ENCODE measurements at regions not wholly inside any gene's neighbourhood (a gene's known extent, or its start where the extent isn't known, plus 50 kb on each side); places are given as distances from the start of the nearest gene placed in this dataset.

DNA sequence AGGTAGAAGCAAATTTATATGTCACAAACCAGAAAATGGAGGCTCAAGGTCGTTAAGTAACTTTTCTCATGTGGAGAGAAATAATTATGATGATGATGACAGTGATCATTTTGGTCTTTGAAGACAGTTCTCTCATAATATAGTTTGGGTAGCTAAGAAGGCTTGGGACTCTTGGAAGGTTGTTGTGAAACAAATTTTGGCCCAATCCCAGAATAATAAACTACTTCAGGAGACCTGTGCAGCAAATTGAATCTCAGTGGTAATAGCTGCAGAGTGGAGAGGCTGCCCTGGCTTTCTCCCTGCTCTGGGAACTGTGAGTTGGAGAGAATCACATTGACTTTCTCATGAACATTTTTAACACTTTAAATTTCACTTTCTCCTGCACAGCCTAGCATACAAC, 217.2 kb upstream of the BOD1L1 start:
- no peak for DNase-seq (ENCODE audit: low read depth in 2 of 2)

DNA sequence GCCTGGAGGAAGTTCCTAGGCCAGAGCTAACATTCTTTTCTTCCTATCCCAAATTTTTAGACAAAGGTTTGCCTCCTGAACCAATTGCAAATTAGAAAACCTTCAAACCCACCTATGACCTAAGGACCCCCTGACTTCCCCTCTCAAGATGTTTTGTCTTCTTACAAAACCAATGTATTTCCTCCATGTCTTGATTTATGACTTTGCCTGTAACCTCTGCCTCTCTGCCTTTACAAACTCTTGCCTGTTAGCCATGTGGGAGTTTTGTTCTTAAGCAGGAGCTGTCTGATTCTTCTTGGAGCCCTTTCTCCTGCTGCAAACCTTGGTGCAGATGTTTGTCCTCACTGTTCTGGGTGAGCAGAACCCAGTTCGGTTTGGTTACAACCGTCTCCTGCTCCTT, 222.3 kb upstream of the BOD1L1 start:
- DNase-seq (ENCODE audit: low read depth in 2 of 2) = no peak

- DNase-seq (ENCODE audit: low read depth in 2 of 2) = no peak
Observed at GRCh38 chr4:13851085-13851940, 223.8 kb upstream of the BOD1L1 start.

DNA sequence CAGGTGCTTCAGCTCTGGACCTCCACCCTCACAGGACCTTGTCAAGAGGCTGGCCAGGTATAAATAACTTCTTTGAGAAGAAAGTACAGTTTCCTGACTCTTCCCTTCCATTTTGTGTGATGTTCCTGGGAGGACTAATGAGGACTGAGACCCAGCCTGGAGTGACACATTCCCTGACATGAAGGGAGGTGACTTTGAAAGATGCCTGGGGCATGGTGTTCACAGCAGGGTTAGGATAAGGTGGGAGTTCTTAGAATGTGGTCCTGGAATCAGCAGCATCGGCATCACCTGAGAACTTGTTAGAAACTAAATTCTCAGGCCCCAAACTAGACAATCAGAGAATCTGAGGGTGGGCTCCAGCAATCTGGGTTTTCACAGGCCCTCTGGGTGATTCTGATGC, 224.9 kb upstream of the BOD1L1 start:
- DNase-seq (ENCODE audit: low read depth in 2 of 2) = no peak

DNA sequence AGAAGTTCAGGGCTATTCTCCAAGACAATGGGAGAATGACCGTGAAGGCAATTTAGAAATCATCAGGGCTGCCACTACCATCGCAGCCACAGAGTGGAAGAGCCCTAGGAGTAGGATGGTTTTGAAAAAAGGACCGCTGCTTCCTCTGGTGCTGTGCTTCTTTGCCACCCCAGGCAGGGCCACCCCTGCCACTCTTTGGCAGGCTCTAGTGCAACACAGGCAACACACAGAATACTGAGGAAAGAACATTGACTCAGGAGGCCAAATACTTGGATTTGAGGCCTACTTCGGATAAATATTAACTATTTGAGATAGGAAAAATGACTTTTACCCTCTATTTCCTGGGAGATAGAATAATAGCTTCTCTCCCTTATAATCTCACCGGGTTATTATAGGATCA, 228.9 kb upstream of the BOD1L1 start:
- DNase-seq (ENCODE audit: low read depth in 2 of 2) = no peak

GRCh38 chr4:13857397-13857796, 229.9 kb upstream of the BOD1L1 start:
- DNase-seq (ENCODE audit: low read depth in 2 of 2) = no peak

DNA sequence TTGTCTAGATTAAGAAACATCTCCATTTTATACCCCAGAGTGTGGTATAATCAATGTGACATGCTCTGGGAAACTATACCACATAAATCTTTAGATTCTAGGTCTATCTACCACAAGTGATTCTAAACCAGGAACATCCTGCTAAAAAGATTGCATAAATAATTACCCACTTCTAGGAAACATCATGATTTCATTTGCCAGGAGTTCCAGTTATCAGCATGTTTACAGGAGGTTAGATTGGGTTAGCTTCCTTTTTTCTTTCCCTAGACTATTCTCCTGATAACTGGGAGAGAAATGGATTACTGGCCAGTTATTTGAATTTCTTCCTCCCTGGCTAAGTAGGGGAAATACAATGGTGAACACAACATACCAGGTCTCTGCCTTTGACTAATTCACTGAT, 230.3 kb upstream of the BOD1L1 start:
- DNase-seq (ENCODE audit: low read depth in 2 of 2) = no peak

- no peak for DNase-seq (ENCODE audit: low read depth in 2 of 2)
Observed at GRCh38 chr4:13859423-13859822, 231.9 kb upstream of the BOD1L1 start.

DNA sequence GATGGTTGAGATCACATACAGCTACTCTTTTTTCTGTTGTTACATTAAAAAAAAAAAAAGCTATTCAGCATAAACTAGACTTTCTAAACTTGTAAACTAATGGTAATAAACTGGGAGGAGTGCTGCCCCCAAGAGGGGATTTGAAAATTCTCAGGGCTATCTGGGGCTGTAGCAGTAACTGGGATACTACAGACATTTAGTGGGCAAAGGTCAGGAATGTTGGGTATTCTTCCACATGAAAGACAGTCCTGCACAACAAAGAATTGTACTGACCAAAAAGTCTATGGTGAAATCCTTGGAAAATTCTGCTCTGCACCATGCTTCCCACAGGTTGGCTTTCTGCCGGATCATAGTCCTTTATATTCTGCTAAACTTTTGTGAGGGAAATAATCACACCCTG, 232.6 kb upstream of the BOD1L1 start:
- DNase-seq (ENCODE audit: low read depth in 2 of 2) = no peak

DNA sequence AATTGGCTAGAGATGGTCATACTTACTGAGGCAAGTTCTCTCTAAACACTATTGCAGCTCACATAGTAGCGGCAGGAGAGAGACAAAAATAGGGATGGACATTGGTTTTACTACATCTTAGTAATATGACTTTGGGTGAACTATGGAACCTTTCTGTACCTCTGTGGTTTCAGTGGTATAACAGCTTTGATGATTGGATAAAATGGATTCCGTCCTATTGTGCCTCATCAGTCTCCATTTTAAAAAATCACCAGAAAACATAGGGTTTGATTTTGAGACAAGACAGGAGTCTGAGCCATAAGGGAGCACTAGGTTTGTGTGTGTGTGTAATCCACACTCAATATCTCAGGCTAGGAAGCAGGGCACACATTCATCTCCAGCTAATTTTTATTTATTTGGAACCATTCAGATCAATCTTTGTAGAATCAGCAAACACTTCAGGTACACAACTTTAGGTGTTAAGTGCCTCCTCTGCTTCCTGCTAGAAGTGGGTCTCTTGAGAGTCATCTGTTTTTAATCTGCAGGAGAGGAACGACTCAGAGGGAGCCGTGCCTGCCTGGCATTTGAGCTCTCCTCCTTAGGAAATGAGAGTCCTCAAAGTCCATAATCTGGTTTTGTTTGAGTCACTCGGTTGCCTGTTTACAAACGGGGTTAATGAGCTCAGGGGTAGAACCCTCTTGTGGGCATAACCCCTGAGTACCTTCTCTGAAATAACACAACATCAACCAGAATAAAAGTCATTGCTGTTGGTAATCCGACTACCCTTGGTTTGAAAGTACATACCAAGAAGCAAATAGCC, 238.5 kb upstream of the BOD1L1 start:
- no peak for DNase-seq (ENCODE audit: low read depth in 2 of 2)

DNA sequence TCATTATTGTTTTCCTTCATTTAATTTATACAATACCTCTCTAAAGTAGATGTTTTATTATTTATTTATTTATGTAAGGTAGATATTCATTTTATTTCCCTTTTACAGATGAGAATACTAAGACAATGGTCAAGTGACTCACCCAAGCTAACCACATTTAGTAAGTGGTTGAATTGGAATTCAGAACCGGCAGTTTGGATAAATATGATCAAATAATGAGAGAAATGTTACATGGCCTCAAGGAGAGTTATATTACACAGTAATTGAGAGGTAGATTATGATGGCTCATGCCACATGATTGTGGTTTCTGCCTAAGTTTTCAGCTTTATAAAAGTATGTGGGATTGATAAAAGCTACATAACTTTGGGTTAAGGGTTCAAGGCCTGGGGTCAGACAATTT, 239.4 kb upstream of the BOD1L1 start:
- no peak for DNase-seq (ENCODE audit: low read depth in 2 of 2)

DNA sequence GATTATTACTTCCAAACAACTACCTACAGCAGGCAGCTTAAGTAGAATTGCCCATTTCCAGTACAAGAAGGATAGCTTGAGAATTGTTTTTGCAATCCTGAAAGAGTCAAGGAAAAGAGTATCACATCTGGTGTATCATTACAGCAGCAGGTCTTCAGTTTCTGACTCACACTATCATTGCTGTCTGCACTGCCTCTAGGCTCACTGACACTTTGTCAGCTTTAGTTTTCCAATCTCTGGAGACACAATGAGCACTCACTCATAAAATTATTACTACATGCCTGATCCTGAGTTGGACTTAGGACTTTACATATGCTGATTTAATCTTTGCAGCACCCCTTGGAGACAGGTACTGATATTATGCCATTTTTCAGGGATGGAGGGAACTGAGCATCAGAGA, 244.6 kb upstream of the BOD1L1 start:
- no peak for DNase-seq (ENCODE audit: low read depth in 2 of 2)

GRCh38 chr4:13872955-13873354, 245.4 kb upstream of the BOD1L1 start:
- no peak for DNase-seq (ENCODE audit: low read depth in 2 of 2)

DNA sequence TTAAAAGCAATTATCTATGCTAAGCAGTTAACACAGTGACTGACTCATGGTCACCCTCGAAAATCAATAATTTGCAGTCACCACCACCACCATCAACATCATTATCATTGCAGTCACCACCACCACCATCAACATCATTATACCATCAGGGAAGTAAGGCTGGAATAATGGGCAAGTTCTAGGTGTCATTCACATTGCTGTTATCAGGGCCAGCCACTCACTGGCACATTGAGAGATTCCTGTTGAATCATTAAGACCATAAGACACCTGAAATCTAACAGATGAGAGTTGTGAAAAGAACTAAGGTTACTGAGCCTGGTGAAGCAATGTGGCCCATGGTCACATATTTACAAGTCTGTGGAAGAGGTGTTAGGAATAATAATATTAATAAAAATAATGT, 247.7 kb upstream of the BOD1L1 start:
- DNase-seq (ENCODE audit: low read depth in 2 of 2) = no peak

- no peak for DNase-seq (ENCODE audit: low read depth in 2 of 2)
Observed at GRCh38 chr4:13876131-13876530, 248.6 kb upstream of the BOD1L1 start.

DNA sequence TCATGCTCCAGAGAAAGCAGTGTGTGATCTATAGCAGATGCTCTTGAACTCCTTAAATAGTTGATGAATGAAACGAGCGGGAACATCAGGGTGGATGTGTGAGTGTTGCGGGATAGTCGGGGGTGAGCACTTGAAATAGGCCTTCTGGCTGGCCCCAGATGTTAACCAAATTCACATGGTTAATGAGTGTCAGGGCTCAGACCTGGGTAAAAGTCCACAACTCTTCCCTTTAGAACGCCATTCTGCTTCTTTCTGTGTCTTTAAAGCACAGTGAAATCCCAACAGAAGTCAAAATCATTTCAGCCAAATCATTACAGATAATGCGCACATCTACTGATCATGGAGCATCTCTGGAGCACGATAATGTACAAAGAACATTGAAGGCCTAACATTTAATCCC, 249.4 kb upstream of the BOD1L1 start:
- DNase-seq (ENCODE audit: low read depth in 2 of 2) = no peak

GRCh38 chr4:13877626-13878025, 250.1 kb upstream of the BOD1L1 start:
- no peak for DNase-seq (ENCODE audit: low read depth in 2 of 2)

DNA sequence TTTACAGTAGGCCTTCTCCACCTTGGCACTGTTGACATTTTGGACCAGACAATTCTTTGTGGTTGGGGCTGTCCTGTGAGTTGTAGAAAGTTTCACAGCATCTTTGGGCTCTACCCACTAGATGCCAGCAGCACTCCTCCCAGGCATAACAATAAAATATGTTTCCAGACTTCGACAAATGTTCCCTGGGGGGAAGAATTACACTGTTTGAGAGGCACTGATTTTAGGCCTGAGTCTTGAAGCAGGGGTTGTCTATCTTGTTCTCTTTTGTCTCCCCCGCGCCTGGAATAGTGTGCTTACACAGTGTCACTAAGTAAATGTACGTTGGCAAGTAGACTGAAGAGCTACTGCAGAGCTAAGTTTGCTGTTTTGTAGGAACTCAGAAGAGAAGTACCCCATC, 254.4 kb upstream of the BOD1L1 start:
- DNase-seq (ENCODE audit: low read depth in 2 of 2) = no peak

DNA sequence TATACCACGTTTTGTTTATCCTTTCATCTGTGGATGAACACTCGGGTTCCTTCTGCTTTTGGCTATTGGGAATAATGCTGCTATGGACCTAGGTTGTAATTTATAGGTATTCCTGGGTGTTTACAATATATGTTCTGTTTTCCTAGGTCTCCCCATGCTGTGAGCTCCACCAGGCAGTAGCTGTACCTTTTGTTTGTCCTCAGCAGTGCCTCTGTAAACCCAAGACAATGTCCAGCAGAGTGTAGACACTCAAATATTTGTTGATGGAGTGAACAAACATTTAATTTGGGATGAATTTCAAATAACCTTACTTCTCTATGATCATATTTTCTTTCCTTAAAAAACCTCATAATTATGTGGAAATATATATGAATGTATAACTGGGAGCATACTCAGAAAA, 259.5 kb upstream of the BOD1L1 start:
- no peak for DNase-seq (ENCODE audit: low read depth in 2 of 2)

- DNase-seq (ENCODE audit: low read depth in 2 of 2) = no peak
Observed at GRCh38 chr4:13888112-13888511, 260.6 kb upstream of the BOD1L1 start.

GRCh38 chr4:13891544-13891939, 264.0 kb upstream of the BOD1L1 start:
- DNase-seq (ENCODE audit: low read depth in 2 of 2) = no peak

GRCh38 chr4:13892739-13893105, 265.2 kb upstream of the BOD1L1 start:
- DNase-seq (ENCODE audit: low read depth in 2 of 2) = no peak

DNA sequence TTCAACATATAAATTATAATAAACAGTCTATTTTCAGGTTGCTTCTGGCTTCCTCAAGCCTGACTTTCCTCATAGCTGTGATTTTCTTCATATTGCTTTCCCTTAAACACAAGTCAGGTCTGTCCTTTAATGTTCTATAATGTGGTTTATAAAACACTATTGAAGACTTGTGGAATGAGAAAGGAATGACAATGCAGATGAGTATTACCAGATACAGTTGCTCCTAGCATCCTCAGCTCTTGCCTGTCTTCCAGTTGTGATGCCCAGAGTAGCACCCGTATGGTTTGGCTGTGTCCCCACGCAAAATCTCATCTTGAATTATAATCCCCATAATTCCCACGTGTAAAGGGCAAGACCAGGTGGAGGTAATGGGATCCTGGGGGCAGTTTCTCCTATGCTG, 265.7 kb upstream of the BOD1L1 start:
- DNase-seq (ENCODE audit: low read depth in 2 of 2) = no peak

Data from stimulated activated CD4-positive, alpha-beta T cell treated with anti-CD3 and anti-CD28 coated beads, Interleukin-4, amount 100 ng/mL, for 48 hours (primary cell).